Thyroid gland (tissue), 4 donors: ENCODE measurements at regions not wholly inside any gene's neighbourhood (a gene's known extent, or its start where the extent isn't known, plus 50 kb on each side); places are given as distances from the start of the nearest gene placed in this dataset.

ENCODE experiments used
- POLR2A ChIP-seq, 2 donors: fragments of 450-650 bp; IDR thresholded peaks; one replicate each; pipeline ENCODE4 v1.6.1; 2017; ENCODE audit warnings: antibody characterized with exemption in 2 of 2, mild to moderate bottlenecking in 2 of 2, moderate library complexity in 1 of 2
- TF ChIP-seq, protein P1 (sequence below), 6 experiments: fragments of 200-600 bp in 3 of 6; fragments of 450-650 bp in 3 of 6; sonication (generic) in 3 of 6; IDR thresholded peaks; one replicate each; pipeline ENCODE4 v1.5.1; 2016 to 2019; ENCODE audit warnings: antibody characterized with exemption in 6 of 6, mild to moderate bottlenecking in 2 of 6, inconsistent platforms in 1 of 6, moderate library complexity in 1 of 6

DNA sequence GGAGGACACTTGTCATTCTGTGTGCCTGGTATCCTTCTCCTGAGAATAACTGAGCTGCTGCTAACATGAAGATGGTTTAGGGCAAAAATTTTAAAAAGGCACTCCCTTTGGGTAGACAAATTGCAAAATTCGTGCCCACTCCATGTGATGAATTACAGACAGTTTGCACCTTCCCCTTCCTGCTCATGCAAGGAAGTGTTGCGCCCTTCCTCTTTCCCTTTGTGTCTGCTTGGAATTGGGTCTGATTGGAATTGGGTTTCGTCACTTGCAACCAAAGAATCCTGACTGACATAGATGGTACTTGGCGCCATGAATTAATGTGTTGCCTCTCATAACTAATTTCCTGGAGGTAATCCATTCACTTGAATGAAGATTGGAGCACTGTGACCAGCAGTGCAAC, 62.3 kb upstream of the SHLD1 start:
- TF ChIP-seq, protein P1, sequence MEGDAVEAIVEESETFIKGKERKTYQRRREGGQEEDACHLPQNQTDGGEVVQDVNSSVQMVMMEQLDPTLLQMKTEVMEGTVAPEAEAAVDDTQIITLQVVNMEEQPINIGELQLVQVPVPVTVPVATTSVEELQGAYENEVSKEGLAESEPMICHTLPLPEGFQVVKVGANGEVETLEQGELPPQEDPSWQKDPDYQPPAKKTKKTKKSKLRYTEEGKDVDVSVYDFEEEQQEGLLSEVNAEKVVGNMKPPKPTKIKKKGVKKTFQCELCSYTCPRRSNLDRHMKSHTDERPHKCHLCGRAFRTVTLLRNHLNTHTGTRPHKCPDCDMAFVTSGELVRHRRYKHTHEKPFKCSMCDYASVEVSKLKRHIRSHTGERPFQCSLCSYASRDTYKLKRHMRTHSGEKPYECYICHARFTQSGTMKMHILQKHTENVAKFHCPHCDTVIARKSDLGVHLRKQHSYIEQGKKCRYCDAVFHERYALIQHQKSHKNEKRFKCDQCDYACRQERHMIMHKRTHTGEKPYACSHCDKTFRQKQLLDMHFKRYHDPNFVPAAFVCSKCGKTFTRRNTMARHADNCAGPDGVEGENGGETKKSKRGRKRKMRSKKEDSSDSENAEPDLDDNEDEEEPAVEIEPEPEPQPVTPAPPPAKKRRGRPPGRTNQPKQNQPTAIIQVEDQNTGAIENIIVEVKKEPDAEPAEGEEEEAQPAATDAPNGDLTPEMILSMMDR (IDR thresholded peaks at IDR 0.05), result no peak
- no peak for TF ChIP-seq POLR2A (IDR thresholded peaks at IDR 0.05)
